HT1080 (cell line): ENCODE measurements at regions not wholly inside any gene's neighbourhood (a gene's known extent, or its start where the extent isn't known, plus 50 kb on each side); places are given as distances from the start of the nearest gene placed in this dataset.

Experiments used
- DNase-seq: peaks from one replicate; pipeline ENCODE4 v3.0.0-alpha.2; 2015; ENCODE audit warnings: low read depth

DNA sequence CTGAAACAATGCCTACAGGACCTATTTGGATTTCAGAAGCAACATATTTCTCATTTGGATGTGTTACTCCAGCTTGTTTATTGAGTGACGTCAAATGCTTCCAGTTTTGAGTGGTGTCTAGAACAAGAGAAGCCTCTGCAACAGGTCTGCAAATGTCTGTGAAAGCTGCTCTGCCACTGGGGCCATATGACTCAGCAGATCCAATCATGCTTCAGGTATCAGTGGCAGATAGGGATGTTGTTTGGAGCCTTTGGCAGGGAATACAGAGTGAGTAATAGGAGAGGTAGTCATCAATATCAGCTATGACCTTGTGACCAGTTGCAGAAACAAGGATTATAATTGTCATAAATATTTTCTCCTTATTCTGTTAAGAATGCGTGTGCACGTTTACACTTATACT is 141.1 kb upstream of the ZXDA start:
- DNase-seq, result no peak

- DNase-seq, result no peak
Observed at GRCh38 chrX:58044130-58044529, 133.9 kb upstream of the ZXDA start.

DNA sequence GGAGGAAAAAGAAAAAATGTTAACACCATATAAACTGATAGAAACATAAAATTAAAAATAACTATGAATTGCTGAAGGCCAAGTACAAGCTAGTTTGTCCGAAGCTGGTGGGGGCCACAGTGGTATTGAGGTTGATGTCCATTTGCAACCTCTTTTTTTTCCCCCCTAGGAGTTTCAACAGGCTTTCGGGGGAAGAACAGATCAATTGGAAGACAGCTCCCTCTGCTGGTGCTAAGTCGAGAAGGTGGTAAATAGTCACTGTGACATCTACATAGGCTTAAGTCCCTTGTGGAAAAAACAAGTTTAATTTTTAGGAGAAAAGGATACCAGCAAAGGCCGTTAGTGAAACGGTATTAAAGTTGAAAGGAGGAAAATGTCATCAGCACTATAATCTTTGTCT is 115.7 kb upstream of the ZXDA start:
- peak; percentile 2 for DNase-seq

DNA sequence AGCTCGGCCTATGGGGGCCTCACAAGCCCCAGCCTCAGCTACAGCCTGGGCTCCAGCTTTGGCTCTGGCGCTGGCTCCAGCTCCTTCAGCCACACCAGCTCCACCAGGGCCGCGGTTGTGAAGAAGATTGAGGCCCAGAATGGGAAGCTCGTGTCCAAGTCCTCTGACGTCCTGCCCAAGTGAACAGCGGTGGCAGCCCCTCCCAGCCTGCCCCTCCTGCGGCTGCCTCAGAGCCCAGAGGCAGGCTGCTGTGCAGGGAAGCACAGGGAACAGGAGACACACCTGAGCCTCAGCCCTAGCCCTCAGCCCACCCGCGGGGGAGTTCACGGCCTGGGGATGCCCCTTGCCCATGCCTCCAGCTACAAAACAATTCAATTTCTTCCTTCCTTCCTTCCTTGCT is 75.7 kb upstream of the ZXDA start:
- DNase-seq, result no peak

DNA sequence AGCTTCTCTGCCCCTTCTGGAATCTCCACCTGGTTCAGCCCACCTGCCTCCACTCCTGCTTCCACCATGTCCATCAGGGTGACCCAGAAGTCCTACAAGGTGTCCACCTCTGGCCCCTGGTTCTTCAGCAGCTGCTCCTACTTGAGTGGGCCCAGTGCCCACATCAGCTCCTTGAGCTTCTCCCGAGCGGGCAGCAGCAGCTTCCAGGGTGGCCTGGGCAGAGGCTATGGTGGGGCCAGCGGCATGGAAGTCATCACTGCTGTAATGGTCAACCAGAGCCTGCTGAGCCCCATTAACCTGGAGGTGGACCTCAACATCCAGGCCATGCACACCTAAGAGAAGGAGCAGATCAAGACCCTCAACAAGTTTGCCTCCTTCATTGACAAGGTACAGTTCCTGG is 74.4 kb upstream of the ZXDA start:
- no peak for DNase-seq

- DNase-seq, result no peak
Observed at GRCh38 chrX:57977992-57978391, 67.7 kb upstream of the ZXDA start.

- DNase-seq, result no peak
Observed at GRCh38 chrX:57964975-57965374, 54.7 kb upstream of the ZXDA start.
